ENCODE measurements at regions not wholly inside any gene's neighbourhood (a gene's known extent, or its start where the extent isn't known, plus 50 kb on each side); places are given as distances from the start of the nearest gene placed in this dataset.

DNA sequence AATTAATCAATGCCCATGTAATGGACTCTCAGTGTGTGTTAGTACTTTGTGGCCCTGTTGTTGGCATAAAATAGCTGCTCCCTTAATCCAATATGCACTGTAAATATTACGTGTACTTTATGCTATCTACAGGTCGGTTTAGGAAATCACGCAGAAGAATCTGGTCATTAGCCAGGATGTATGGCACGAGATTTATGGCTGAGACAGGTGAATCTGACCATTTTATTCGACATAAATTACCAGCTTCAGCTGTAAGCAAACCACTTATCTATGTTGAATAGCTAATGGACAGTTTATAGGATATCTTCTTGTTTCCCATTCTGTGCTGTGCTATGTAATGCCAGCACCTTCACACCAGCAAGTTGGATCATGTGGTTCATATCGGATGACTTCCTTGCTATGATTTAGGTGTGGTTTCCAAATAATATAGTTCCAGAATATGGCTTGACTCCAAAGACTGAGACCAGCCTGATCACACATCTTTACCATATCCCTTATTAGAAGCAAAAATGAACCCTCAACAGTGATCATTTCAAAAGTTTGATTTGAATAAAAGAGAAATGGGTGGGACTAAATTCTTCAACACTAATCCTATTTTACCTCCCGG, 301.4 kb downstream of the AHR start:
- TF ChIP-seq, protein P1, sequence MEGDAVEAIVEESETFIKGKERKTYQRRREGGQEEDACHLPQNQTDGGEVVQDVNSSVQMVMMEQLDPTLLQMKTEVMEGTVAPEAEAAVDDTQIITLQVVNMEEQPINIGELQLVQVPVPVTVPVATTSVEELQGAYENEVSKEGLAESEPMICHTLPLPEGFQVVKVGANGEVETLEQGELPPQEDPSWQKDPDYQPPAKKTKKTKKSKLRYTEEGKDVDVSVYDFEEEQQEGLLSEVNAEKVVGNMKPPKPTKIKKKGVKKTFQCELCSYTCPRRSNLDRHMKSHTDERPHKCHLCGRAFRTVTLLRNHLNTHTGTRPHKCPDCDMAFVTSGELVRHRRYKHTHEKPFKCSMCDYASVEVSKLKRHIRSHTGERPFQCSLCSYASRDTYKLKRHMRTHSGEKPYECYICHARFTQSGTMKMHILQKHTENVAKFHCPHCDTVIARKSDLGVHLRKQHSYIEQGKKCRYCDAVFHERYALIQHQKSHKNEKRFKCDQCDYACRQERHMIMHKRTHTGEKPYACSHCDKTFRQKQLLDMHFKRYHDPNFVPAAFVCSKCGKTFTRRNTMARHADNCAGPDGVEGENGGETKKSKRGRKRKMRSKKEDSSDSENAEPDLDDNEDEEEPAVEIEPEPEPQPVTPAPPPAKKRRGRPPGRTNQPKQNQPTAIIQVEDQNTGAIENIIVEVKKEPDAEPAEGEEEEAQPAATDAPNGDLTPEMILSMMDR (IDR thresholded peaks at IDR 0.05; ENCODE audit: borderline replicate concordance, control extremely low read depth, extremely low read depth, insufficient read depth, missing control alignments) = no peak
- in situ Hi-C loops (cut with MboI; ENCODE audit: low sequenced_read_pairs, unreplicated experiment) = no loop called here
- DNase-seq (ENCODE audit: low spot score) = no peak

DNA sequence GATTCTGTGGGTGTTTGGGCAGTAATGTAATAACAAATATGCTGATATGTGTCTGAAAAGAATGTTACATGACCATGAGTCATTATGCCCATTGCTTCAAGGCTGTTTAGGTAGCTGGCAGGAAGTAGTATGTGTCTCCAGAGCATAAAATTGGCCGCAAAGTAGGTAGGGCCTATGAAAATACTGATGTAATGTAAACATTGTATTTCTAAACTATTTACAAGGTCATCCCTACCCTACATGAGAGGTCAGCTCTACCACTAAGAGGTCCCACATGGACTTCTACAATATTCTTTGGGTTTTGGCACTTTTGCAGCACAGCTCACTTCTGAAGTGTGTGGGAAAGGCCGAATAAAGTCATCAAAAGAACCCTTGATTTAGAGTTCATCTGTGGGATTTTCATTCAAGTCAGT, 301.9 kb downstream of the AHR start:
- TF ChIP-seq, protein P1 (IDR thresholded peaks at IDR 0.05; ENCODE audit: borderline replicate concordance, control extremely low read depth, extremely low read depth, insufficient read depth, missing control alignments) = no peak
- no peak for DNase-seq (ENCODE audit: low spot score)
- in situ Hi-C loops (cut with MboI; ENCODE audit: low sequenced_read_pairs, unreplicated experiment) = no loop called here

DNA sequence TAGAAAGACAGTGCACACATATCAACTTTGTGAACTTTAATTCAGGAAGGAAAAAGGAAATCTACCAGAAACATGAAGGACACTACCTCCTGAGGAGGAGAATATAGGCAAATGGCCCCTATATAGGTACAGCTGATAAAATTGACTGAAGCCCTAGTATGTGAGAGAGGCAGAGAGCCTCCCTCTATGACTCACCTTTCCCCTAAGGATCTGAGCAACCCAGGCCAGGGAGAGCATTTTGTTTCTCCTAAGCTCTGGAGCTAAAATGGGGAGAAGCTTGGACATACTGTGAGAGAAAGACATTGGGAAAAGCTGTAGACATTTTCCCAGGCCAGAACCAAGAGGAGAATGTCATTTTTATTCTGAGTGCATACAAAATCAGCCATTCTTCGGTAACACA, 303.5 kb downstream of the AHR start:
- in situ Hi-C loops (cut with MboI; ENCODE audit: low sequenced_read_pairs, unreplicated experiment) = no loop called here
- TF ChIP-seq, protein P1 (IDR thresholded peaks at IDR 0.05; ENCODE audit: borderline replicate concordance, control extremely low read depth, extremely low read depth, insufficient read depth, missing control alignments) = no peak
- DNase-seq (ENCODE audit: low spot score) = no peak

DNA sequence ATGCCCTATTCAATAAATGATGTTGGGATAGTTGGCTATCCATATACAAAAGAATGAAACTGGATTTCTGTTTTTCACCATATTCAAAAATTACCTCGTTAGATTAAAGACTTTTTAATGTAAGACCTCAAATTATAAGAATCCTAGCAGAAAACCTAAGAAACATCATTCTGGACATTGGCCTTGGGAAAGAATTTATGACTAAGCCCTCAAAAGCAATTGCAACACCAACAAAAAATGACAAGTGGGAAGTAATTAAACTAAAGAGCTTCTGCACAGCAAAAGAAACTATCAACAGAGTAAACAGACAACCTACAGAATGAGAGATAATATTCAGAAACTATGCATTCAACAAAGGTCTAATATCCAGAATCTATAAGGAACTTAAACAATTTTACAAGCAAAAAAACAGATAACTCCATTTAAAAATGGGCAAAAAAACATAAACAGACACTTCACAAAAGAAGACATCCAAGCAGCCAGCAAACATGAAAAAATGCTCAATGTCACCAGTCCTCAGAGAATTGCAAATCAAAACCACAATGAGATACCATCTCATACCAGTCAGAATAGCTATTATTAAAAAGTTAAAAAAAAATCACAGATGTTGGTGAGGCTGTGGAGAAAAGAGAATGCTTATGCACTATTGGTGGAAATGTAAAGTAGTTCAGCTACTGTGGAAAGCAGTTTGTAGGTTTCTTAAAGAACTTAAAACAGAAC, 309.8 kb downstream of the AHR start:
- TF ChIP-seq, protein P1 (IDR thresholded peaks at IDR 0.05; ENCODE audit: borderline replicate concordance, control extremely low read depth, extremely low read depth, insufficient read depth, missing control alignments) = no peak
- in situ Hi-C loops (cut with MboI; ENCODE audit: low sequenced_read_pairs, unreplicated experiment) = no loop called here
- no peak for DNase-seq (ENCODE audit: low spot score)

DNA sequence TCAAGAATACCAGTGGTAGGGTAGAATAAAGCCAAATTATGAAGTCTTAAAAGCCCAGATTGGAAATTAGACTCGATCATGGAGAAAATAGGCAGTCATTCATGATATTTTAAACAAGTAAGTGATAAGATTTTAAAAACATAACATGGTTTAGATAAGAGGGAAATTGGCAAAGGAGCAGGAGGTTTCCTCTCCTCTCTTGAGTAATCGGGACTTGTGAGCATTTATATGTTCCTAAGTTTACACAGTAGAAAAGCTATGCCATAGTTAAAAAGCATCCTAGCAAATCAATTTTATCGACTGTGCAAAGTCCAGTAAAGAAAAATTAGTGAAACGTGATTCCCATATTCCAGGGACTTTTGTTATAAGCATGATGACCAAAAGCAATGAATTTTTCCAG, 313.2 kb downstream of the AHR start:
- in situ Hi-C loops (cut with MboI; ENCODE audit: low sequenced_read_pairs, unreplicated experiment) = no loop called here
- TF ChIP-seq, protein P1 (IDR thresholded peaks at IDR 0.05; ENCODE audit: borderline replicate concordance, control extremely low read depth, extremely low read depth, insufficient read depth, missing control alignments) = no peak
- DNase-seq (ENCODE audit: low spot score) = no peak

DNA sequence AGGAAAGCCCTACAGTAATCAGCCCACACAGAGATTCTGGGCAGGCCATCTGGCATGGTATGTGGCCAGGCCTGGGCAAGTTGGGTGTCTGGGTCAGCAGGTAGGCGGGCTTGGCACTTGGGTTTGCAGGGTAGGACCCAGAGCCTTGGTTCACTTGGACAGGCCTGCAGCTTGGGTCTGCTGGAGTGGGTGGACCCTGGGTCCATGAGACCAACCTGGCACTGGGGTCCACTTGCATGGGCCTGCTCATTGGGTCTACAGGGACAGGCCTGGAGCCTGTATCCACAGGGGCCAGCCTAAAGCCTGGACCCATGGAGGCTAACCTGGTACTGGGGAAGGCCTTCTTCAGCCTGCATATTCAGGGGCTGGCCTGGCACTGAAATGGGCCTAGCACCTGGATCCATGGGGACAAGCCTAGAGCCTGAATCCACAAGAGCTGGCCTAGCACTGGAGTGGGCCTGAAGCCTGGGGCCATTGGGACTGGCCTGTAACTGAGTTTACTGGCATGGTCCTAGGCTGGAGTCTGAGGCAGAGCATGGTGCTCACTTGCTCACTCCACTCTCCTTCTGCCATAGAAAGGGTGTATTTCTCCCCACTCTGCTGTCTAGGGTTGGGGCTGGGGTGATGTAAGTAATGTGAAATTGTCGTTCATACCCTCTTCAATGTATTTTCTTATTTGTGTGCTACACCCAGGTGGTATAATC, 315.0 kb downstream of the AHR start:
- TF ChIP-seq, protein P1 (IDR thresholded peaks at IDR 0.05; ENCODE audit: borderline replicate concordance, control extremely low read depth, extremely low read depth, insufficient read depth, missing control alignments) = no peak
- in situ Hi-C loops (cut with MboI; ENCODE audit: low sequenced_read_pairs, unreplicated experiment) = no loop called here
- no peak for DNase-seq (ENCODE audit: low spot score)

Data from GM13976 (cell line).